Lung (tissue), 11 donors: ENCODE measurements at regions not wholly inside any gene's neighbourhood (a gene's known extent, or its start where the extent isn't known, plus 50 kb on each side); places are given as distances from the start of the nearest gene placed in this dataset.

Experiments
- ATAC-seq: fragments of 200-7000 bp; cut with Tn5 transposase; one replicate; pipeline ENCODE4 v1.9.1; 2020; ENCODE audit warnings: moderate number of reproducible peaks; ENCODE audit not compliant: insufficient read depth, low FRiP score
- DNase-seq, 3 donors: peaks; one replicate each; pipeline ENCODE4 v3.0.0-alpha.2; 2013 to 2017
- H3K27ac ChIP-seq, 2 donors: one replicate each; pipeline ENCODE4 v1.5.1; 2013; ENCODE audit warnings: mild to moderate bottlenecking in 2 of 2, moderate library complexity in 2 of 2, control low read depth in 1 of 2, inconsistent platforms in 1 of 2, low read depth in 1 of 2, low read length in 1 of 2
- H3K27me3 ChIP-seq, 3 donors: one replicate each; pipeline ENCODE4 v1.5.1; 2013; ENCODE audit warnings: low read length in 2 of 3; ENCODE audit not compliant: control insufficient read depth in 3 of 3, insufficient read depth in 3 of 3
- H3K36me3 ChIP-seq, 4 donors: one replicate each; pipeline ENCODE4 v1.5.1; 2013; ENCODE audit warnings: low read length in 4 of 4, mild to moderate bottlenecking in 1 of 4, moderate library complexity in 1 of 4; ENCODE audit not compliant: control insufficient read depth in 4 of 4, insufficient read depth in 4 of 4
- H3K4me1 ChIP-seq, 5 donors: one replicate each; pipeline ENCODE4 v1.5.1; 2013; ENCODE audit warnings: low read length in 5 of 5, mild to moderate bottlenecking in 2 of 5, moderate library complexity in 1 of 5; ENCODE audit not compliant: control insufficient read depth in 5 of 5, insufficient read depth in 5 of 5
- H3K4me3 ChIP-seq: one replicate; pipeline ENCODE4 v1.5.1; 2013; ENCODE audit warnings: mild to moderate bottlenecking, control low read depth, moderate library complexity
- H3K9ac ChIP-seq, 2 donors: one replicate each; pipeline ENCODE4 v1.5.1; 2013; ENCODE audit warnings: low read length in 2 of 2, control low read depth in 1 of 2; ENCODE audit not compliant: insufficient read depth in 1 of 2
- H3K9me3 ChIP-seq, 4 donors: one replicate each; pipeline ENCODE4 v1.5.1; 2013; ENCODE audit warnings: low read length in 3 of 4, mild to moderate bottlenecking in 1 of 4, moderate library complexity in 1 of 4; ENCODE audit not compliant: control insufficient read depth in 4 of 4, insufficient read depth in 3 of 4
- WGBS, 2 donors: extraction: QIAGEN DNeasy Blood & Tissue Kit; methylation state at CpG; one replicate each; pipeline ENCODE4 v1.1.7; 2013; 5-methylcytosine and 5-hydroxymethylcytosine counted together
- TF ChIP-seq, protein P1 (sequence below): IDR thresholded peaks from 2 replicates; pipeline ENCODE4 v1.5.1; 2012; ENCODE audit warnings: mild to moderate bottlenecking; ENCODE audit errors: control extremely low read depth, extremely low read depth
- donor health status: control.
- donor health status: control.
- donor health status: Bipolar disorder and iron deficiency.
- donor health status: healthy.
- donor health status: DM: yes; HTN: yes; CAD: no.

DNA sequence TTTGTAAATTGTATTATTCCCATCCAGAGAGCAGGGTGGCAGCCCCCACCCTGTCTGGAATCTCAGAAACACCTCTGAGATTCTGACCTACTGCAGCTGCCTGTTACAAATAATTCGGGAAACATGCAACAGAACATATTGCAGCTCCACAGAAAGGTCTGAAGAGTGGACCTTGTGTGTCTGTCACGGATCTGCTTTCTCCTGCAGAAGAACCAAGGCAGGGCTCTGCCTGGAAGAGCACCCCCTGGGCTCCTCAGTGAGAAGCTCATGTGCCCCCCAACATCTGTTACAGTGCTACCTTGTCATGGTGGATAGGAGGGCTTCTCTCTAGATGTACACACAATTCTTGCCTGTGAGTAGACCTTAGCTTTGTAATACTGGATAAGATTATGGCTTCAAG is 286.6 kb upstream of the GATB start:
- Histone ChIP-seq H3K27me3 (peaks cover 0 to 20% (median 10%) of the 10 kb centered on the region in 3 donors), H3K9ac (no peak overlapping the region), H3K4me3 (no peak overlapping the region), H3K9me3 (peaks cover 0 to 2% (median 0%) of the 10 kb centered on the region in 4 donors), H3K4me1 (peaks cover 0 to 4% (median 3%) of the 10 kb centered on the region in 5 donors), H3K27ac (no peak overlapping the region), H3K36me3 (no peaks in the 10 kb centered on the region)
- DNase-seq (no peak), ATAC-seq (no peak)
- TF ChIP-seq, protein P1, sequence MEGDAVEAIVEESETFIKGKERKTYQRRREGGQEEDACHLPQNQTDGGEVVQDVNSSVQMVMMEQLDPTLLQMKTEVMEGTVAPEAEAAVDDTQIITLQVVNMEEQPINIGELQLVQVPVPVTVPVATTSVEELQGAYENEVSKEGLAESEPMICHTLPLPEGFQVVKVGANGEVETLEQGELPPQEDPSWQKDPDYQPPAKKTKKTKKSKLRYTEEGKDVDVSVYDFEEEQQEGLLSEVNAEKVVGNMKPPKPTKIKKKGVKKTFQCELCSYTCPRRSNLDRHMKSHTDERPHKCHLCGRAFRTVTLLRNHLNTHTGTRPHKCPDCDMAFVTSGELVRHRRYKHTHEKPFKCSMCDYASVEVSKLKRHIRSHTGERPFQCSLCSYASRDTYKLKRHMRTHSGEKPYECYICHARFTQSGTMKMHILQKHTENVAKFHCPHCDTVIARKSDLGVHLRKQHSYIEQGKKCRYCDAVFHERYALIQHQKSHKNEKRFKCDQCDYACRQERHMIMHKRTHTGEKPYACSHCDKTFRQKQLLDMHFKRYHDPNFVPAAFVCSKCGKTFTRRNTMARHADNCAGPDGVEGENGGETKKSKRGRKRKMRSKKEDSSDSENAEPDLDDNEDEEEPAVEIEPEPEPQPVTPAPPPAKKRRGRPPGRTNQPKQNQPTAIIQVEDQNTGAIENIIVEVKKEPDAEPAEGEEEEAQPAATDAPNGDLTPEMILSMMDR = no peak
- 89 to 94% methylated on average over 2 of the region's 2 CpGs for WGBS, 2 donors

DNA sequence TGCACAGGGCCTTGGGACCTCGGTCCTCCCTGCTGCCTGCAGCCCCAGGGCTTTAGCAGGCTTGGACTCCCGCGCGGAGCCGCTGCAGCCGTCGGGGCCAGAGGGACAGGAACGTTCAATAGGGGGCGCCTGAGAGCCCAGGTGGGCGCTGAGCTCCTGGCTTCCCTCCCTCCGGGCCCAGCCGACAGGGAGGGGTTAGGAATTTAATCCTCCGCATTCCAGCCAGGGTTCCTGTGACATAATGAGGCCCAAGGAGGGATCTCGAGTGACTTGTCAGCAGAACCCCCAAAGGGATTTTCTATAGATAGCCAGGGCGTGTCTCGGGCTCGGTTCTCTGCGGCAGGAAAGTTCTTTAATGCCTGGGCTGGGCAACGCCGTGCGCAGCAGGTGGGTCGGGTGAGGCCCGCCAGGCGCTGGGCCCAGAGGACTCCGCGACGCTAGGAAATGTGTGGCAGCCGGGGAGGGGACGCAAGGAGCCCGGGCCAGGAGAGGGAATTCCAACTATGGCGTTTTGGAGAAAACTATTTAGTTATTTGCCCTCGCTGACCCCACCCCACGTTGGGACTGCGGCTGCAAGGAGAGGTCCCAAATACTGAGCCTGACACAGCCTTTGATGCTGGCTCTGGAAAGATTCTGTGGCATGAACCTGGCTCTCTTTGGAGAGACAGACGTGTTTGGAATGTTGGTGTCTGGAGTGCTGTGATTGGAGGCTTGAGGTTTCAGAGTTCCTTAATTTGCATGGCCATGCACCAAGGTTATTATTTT is 285.2 kb upstream of the GATB start:
- peak; percentile 49 to 72 (median 64) for DNase-seq
- WGBS, 2 donors = 16 to 27% methylated on average over 35 of the region's 35 CpGs
- TF ChIP-seq, protein P1 = peak; percentile 11
- H3K9ac ChIP-seq = no peak overlapping the region
- peak; percentile 75 for ATAC-seq
- peaks cover 0 to 4% (median 3%) of the 10 kb centered on the region in 5 donors for H3K4me1 ChIP-seq
- H3K27ac ChIP-seq = peak overlapping the region in 1 of 2 donors; percentile 37
- no peak overlapping the region for H3K4me3 ChIP-seq
- peaks cover 0 to 2% (median 0%) of the 10 kb centered on the region in 4 donors for H3K9me3 ChIP-seq
- peaks cover 0 to 20% (median 10%) of the 10 kb centered on the region in 3 donors for H3K27me3 ChIP-seq
- no peaks in the 10 kb centered on the region for H3K36me3 ChIP-seq

DNA sequence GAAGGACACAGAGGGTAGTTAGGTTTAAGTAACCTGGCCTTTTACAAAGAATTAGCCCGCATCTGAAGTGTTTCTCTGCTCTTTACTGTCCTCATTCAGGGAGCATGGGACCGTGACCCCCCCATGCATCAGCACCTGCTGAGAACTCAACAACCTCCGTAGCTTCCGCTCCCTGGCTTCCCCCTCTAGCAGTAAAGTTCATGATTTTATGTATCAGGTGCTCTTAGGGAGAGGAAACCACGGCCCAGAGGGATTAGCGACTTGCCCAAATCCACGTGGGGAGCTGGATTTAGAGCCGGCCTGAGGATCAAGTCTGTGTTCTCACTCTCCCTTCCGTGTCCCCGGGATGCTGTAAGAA is 284.6 kb upstream of the GATB start:
- Histone ChIP-seq H3K9ac (no peak overlapping the region), H3K27ac (no peak overlapping the region), H3K36me3 (no peaks in the 10 kb centered on the region), H3K9me3 (peaks cover 0 to 2% (median 0%) of the 10 kb centered on the region in 4 donors), H3K27me3 (peaks cover 0 to 20% (median 10%) of the 10 kb centered on the region in 3 donors), H3K4me3 (no peak overlapping the region), H3K4me1 (peaks cover 0 to 4% (median 3%) of the 10 kb centered on the region in 5 donors)
- DNase-seq (no peak), ATAC-seq (no peak)
- TF ChIP-seq, protein P1 = no peak
- 34 to 40% methylated on average over 10 of the region's 10 CpGs for WGBS, 2 donors
